ENCODE measurements at regions not wholly inside any gene's neighbourhood (a gene's known extent, or its start where the extent isn't known, plus 50 kb on each side); places are given as distances from the start of the nearest gene placed in this dataset.

DNA sequence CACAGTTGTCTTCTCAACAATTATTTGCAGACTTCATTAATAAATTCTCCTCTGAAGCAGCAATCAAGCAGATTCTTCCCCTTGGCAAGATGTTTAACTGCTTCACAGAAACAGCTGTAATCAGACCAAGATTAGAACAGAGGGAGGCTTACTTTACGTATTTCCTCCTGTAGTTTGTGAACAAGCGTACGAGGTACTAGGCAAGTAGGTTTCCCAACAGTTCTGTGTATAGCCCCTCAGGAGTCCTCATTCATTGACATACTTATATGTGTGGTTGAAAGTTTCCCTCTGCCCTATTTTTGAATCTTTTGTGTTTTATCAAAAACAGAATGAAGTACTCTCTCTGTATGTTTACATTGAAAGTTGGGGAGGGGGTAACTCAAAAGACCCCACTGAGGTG lies 128.0 kb downstream of the SPATA31D1 start:
- H3K4me1 ChIP-seq (ENCODE audit: insufficient read depth, low read length) = no peaks in the 10 kb centered on the region
- CTCF ChIA-PET (ENCODE audit: partially characterized antibody) = no interaction called here
- no peaks in the 10 kb centered on the region for H3K27me3 ChIP-seq (ENCODE audit: insufficient read depth, low read length)
- Mint-ChIP-seq H3K4me1 (no peaks in the 10 kb centered on the region), H3K9me3 (peaks cover 0 to 2% (median 0%) of the 10 kb centered on the region in 8 donors), H3K27ac (no peak overlapping the region), H3K4me3 (no peak overlapping the region), H3K36me3 (no peaks in the 10 kb centered on the region), H3K27me3 (no peaks in the 10 kb centered on the region)
- DNase-seq = no peak
- no peaks in the 10 kb centered on the region for H3K9me3 ChIP-seq (ENCODE audit: control insufficient read depth in 1 of 2, low read length in 2 of 2)
- no peak overlapping the region for H3K27ac ChIP-seq (ENCODE audit: low read depth, low read length)
- POLR2A ChIA-PET (ENCODE audit: partially characterized antibody) = no interaction called here
- intact Hi-C loops (cut with micrococcal nuclease) = no loop called here
- H3K36me3 ChIP-seq (ENCODE audit: insufficient read depth, low read length) = no peaks in the 10 kb centered on the region
- H3K4me3 ChIP-seq (ENCODE audit: low read length in 2 of 2) = no peak overlapping the region

DNA sequence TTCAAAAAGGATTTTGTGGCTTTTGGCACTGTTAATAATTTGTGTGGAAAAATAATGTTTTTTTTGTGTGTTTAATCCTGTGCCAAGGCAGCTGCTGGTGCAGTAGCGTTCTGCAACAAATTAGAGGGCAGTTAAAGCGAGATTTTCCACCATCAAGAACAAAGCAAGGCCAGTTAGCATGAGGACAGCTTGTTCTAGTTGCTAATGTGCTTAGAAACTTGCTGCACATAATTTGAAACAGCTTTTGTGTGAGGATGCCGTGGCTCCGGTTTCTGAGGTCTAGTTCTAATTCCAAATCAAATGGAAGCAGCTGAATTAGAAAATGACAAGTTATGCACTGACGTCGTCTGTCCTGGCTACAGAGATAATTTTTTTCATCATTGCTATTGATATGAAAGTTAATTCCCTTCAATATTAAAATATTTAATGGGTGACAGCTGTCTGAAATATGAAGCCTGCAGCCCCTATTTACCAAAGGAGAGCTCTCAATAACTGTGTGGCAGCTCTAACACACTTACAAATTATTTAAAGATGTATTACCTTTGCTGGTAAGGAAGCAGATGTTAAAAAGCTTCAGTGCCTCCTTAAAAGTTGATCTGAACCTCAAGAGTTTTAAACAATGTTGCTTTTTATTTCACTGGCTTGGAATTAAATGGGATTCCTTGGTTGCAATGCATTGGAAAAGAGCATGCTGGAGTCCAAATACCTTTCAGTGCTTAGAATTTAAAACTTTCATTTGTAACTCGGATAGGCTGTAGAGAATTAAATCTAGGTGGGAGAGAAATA lies 128.6 kb downstream of the SPATA31D1 start:
- no peak overlapping the region for H3K27ac Mint-ChIP-seq
- peaks cover 0 to 2% (median 0%) of the 10 kb centered on the region in 8 donors for H3K9me3 Mint-ChIP-seq
- intact Hi-C loops (cut with micrococcal nuclease) = no loop called here

DNA sequence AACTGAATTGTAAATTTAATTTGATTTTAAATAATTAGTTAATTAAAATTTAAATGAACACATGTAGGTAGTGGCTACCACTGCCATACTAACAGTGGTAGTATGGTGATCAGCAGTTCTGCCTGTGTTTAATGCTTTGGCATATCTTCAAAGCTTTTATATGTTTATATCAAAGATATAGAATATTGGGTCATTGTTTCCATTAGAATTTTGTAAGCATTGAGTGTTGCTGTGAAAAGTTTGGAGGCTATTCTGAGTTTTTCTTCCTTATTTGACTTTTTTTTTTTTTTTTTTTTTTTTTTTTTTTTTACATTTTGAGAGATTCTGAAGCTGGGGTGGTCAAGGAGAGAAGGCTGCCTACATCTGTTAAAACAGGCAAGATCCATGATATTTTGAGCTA lies 134.2 kb downstream of the SPATA31D1 start:
- Mint-ChIP-seq H3K36me3 (no peaks in the 10 kb centered on the region), H3K27ac (no peak overlapping the region), H3K4me1 (no peaks in the 10 kb centered on the region), H3K9me3 (peaks cover 0 to 8% (median 0%) of the 10 kb centered on the region in 8 donors), H3K27me3 (no peaks in the 10 kb centered on the region), H3K4me3 (no peak overlapping the region)
- Histone ChIP-seq H3K9me3 (ENCODE audit: control insufficient read depth in 1 of 2, low read length in 2 of 2) (no peaks in the 10 kb centered on the region), H3K36me3 (ENCODE audit: insufficient read depth, low read length) (no peaks in the 10 kb centered on the region), H3K4me3 (ENCODE audit: low read length in 2 of 2) (no peak overlapping the region), H3K27ac (ENCODE audit: low read depth, low read length) (no peak overlapping the region), H3K4me1 (ENCODE audit: insufficient read depth, low read length) (no peaks in the 10 kb centered on the region), H3K27me3 (ENCODE audit: insufficient read depth, low read length) (no peaks in the 10 kb centered on the region)
- ChIA-PET CTCF (ENCODE audit: partially characterized antibody) (no interaction called here), POLR2A (ENCODE audit: partially characterized antibody) (no interaction called here)
- no peak for DNase-seq
- intact Hi-C loops (cut with micrococcal nuclease) = no loop called here

More for the DNA sequence above, 128.6 kb downstream of the SPATA31D1 start:
- H3K36me3 Mint-ChIP-seq = no peaks in the 10 kb centered on the region
- H3K4me1 Mint-ChIP-seq = no peaks in the 10 kb centered on the region
- CTCF ChIA-PET (ENCODE audit: partially characterized antibody) = no interaction called here
- no peaks in the 10 kb centered on the region for H3K4me1 ChIP-seq (ENCODE audit: insufficient read depth, low read length)
- no peaks in the 10 kb centered on the region for H3K9me3 ChIP-seq (ENCODE audit: control insufficient read depth in 1 of 2, low read length in 2 of 2)
- no peaks in the 10 kb centered on the region for H3K27me3 ChIP-seq (ENCODE audit: insufficient read depth, low read length)
- POLR2A ChIA-PET (ENCODE audit: partially characterized antibody) = no interaction called here
- no peaks in the 10 kb centered on the region for H3K27me3 Mint-ChIP-seq
- H3K27ac ChIP-seq (ENCODE audit: low read depth, low read length) = no peak overlapping the region
- no peak for DNase-seq
- H3K4me3 ChIP-seq (ENCODE audit: low read length in 2 of 2) = no peak overlapping the region
- H3K4me3 Mint-ChIP-seq = no peak overlapping the region
- H3K36me3 ChIP-seq (ENCODE audit: insufficient read depth, low read length) = no peaks in the 10 kb centered on the region

DNA sequence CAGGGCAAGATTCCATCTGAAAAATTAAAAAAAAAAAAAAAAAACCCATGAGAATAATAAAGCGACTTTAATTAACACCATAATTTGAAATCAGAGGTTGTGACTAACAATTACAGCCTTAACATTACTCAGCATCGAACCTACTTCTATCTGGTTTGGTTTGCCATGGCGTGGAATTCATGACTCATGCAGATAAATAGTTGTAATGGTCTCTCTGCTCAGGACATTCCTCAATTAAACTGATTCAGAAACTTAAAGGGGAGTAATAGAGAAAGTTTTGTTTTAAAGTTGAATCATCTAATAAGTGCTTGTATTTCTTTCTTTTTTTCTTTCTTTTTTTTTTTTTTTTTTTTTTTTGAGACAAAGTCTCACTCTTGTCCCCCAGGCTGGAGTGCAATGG lies 135.5 kb downstream of the SPATA31D1 start:
- H3K4me1 ChIP-seq (ENCODE audit: insufficient read depth, low read length) = no peaks in the 10 kb centered on the region
- H3K27ac Mint-ChIP-seq = no peak overlapping the region
- H3K27me3 ChIP-seq (ENCODE audit: insufficient read depth, low read length) = no peaks in the 10 kb centered on the region
- H3K9me3 Mint-ChIP-seq = peaks cover 0 to 6% (median 0%) of the 10 kb centered on the region in 8 donors
- ChIA-PET CTCF (ENCODE audit: partially characterized antibody) (no interaction called here), POLR2A (ENCODE audit: partially characterized antibody) (no interaction called here)
- H3K27me3 Mint-ChIP-seq = no peaks in the 10 kb centered on the region
- intact Hi-C loops (cut with micrococcal nuclease) = no loop called here
- no peak overlapping the region for H3K4me3 Mint-ChIP-seq
- DNase-seq = no peak
- no peaks in the 10 kb centered on the region for H3K36me3 ChIP-seq (ENCODE audit: insufficient read depth, low read length)
- H3K4me1 Mint-ChIP-seq = no peaks in the 10 kb centered on the region
- H3K36me3 Mint-ChIP-seq = no peaks in the 10 kb centered on the region
- no peak overlapping the region for H3K27ac ChIP-seq (ENCODE audit: low read depth, low read length)
- no peak overlapping the region for H3K4me3 ChIP-seq (ENCODE audit: low read length in 2 of 2)
- no peaks in the 10 kb centered on the region for H3K9me3 ChIP-seq (ENCODE audit: control insufficient read depth in 1 of 2, low read length in 2 of 2)

DNA sequence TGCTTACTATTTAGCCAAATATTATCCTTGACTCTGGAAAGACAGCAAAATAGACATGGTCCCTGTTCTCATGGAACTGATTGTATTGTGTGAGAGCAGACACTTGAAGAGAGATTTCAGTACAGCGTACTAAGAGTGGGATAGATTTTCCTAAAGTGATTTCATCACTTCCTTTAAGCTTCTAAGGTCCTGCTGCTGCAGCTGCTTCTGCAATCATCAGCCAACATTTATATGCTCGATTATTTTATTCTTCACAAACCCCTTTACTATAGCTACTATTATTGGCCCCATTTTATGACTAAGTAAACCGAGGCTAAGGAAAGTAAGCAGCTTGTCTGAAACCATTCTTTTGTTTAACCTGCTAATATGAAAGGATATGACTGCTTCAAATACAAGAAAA lies 137.7 kb downstream of the SPATA31D1 start:
- ChIA-PET POLR2A (ENCODE audit: partially characterized antibody) (no interaction called here), CTCF (ENCODE audit: partially characterized antibody) (interaction anchor here (1.5 kb wide), 1 partner anchor 17 kb away, joined by 3 read pairs; no protein-coding TSS in a partner anchor)
- Mint-ChIP-seq H3K27ac (no peak overlapping the region), H3K36me3 (no peaks in the 10 kb centered on the region), H3K9me3 (peaks cover 0 to 6% (median 0%) of the 10 kb centered on the region in 8 donors), H3K4me1 (no peaks in the 10 kb centered on the region), H3K4me3 (no peak overlapping the region), H3K27me3 (no peaks in the 10 kb centered on the region)
- no peak for DNase-seq
- H3K4me1 ChIP-seq (ENCODE audit: insufficient read depth, low read length) = no peaks in the 10 kb centered on the region
- H3K36me3 ChIP-seq (ENCODE audit: insufficient read depth, low read length) = no peaks in the 10 kb centered on the region
- H3K27me3 ChIP-seq (ENCODE audit: insufficient read depth, low read length) = no peaks in the 10 kb centered on the region
- H3K4me3 ChIP-seq (ENCODE audit: low read length in 2 of 2) = no peak overlapping the region
- intact Hi-C loops (cut with micrococcal nuclease) = no loop called here
- no peaks in the 10 kb centered on the region for H3K9me3 ChIP-seq (ENCODE audit: control insufficient read depth in 1 of 2, low read length in 2 of 2)
- no peak overlapping the region for H3K27ac ChIP-seq (ENCODE audit: low read depth, low read length)

DNA sequence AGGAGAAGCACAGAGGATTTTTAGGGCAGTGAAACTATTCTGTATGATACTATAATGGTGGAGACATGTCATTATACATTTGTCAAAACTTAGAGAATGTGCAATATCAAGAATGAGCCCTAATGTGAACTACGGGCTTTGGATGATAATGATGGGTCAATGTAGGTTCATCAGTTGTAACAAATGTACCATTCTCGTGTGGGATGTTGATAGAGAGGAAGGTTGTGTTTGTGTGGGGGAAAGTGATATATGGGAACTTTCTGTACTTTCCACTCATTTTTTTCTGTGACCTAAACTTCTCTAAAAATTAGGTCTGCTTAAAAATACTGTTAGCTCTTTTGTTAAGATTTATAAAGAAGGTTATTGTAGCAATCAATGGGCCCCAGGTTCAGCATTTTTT lies 138.9 kb downstream of the SPATA31D1 start:
- Mint-ChIP-seq H3K27ac (no peak overlapping the region), H3K4me3 (no peak overlapping the region), H3K27me3 (no peaks in the 10 kb centered on the region), H3K4me1 (no peaks in the 10 kb centered on the region), H3K36me3 (no peaks in the 10 kb centered on the region), H3K9me3 (peaks cover 0 to 6% (median 0%) of the 10 kb centered on the region in 8 donors)
- Histone ChIP-seq H3K27ac (ENCODE audit: low read depth, low read length) (no peak overlapping the region), H3K27me3 (ENCODE audit: insufficient read depth, low read length) (no peaks in the 10 kb centered on the region), H3K4me3 (ENCODE audit: low read length in 2 of 2) (no peak overlapping the region), H3K9me3 (ENCODE audit: control insufficient read depth in 1 of 2, low read length in 2 of 2) (no peaks in the 10 kb centered on the region), H3K36me3 (ENCODE audit: insufficient read depth, low read length) (no peaks in the 10 kb centered on the region), H3K4me1 (ENCODE audit: insufficient read depth, low read length) (no peaks in the 10 kb centered on the region)
- ChIA-PET POLR2A (ENCODE audit: partially characterized antibody) (no interaction called here), CTCF (ENCODE audit: partially characterized antibody) (no interaction called here)
- intact Hi-C loops (cut with micrococcal nuclease) = no loop called here
- DNase-seq = no peak

DNA sequence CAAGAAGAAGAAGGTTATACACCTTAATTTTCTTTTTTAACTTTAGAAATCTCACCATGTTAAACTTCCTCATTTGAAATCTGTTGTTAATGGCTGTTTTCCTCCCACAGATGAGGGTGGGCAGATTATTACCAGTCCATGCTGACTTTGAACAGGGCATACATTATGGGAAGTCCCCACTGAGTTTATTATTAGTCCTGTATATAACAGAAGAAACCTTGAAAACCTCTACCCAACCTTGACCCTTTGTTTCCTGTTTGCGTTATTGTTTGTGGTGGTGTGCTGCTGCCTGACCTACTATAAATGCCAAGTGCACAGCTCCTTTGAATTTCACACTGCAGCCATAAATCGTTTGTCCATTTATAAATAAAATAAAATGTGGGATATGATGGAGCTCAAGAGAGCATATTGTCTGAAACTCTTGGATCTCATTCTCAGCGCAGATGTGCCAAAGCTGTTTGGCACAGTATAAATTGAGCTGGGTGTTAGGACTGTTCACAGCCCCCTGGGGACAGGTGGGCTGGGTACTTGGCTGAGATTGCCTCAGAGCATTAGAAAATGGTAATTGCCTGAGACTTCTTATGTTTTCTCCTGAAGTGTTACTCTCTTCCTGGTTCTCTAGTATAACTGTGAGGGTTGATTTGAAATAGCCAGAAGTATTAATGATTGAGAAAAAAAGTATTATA lies 139.6 kb downstream of the SPATA31D1 start:
- Histone ChIP-seq H3K9me3 (ENCODE audit: control insufficient read depth in 1 of 2, low read length in 2 of 2) (no peaks in the 10 kb centered on the region), H3K36me3 (ENCODE audit: insufficient read depth, low read length) (no peaks in the 10 kb centered on the region), H3K27me3 (ENCODE audit: insufficient read depth, low read length) (no peaks in the 10 kb centered on the region), H3K4me3 (ENCODE audit: low read length in 2 of 2) (no peak overlapping the region), H3K4me1 (ENCODE audit: insufficient read depth, low read length) (no peaks in the 10 kb centered on the region), H3K27ac (ENCODE audit: low read depth, low read length) (no peak overlapping the region)
- H3K36me3 Mint-ChIP-seq = no peaks in the 10 kb centered on the region
- POLR2A ChIA-PET (ENCODE audit: partially characterized antibody) = no interaction called here
- intact Hi-C loops (cut with micrococcal nuclease) = no loop called here
- no peak overlapping the region for H3K4me3 Mint-ChIP-seq
- CTCF ChIA-PET (ENCODE audit: partially characterized antibody) = no interaction called here
- H3K4me1 Mint-ChIP-seq = no peaks in the 10 kb centered on the region
- no peak overlapping the region for H3K27ac Mint-ChIP-seq
- peaks cover 0 to 6% (median under 1%) of the 10 kb centered on the region in 8 donors for H3K9me3 Mint-ChIP-seq
- no peaks in the 10 kb centered on the region for H3K27me3 Mint-ChIP-seq
- DNase-seq = no peak
